OCI-LY7 (cell line): ENCODE measurements at regions not wholly inside any gene's neighbourhood (a gene's known extent, or its start where the extent isn't known, plus 50 kb on each side); places are given as distances from the start of the nearest gene placed in this dataset.

Source experiments
- EZH2phosphoT487 ChIP-seq: fragments of 200-600 bp; sonication (generic); IDR thresholded peaks from 2 replicates; pipeline ENCODE4 v1.6.1; 2018; ENCODE audit warnings: low read depth, borderline replicate concordance, mild to moderate bottlenecking, mixed run types, antibody characterized with exemption, low read length, moderate library complexity, mixed read lengths
- TF ChIP-seq, protein P1 (sequence below): fragments of 200-600 bp; sonication (generic); conservative IDR thresholded peaks from 2 replicates; pipeline ENCODE4 v1.5.1; 2014; ENCODE audit warnings: mild to moderate bottlenecking, antibody characterized with exemption, low read length, moderate library complexity, mixed read lengths

DNA sequence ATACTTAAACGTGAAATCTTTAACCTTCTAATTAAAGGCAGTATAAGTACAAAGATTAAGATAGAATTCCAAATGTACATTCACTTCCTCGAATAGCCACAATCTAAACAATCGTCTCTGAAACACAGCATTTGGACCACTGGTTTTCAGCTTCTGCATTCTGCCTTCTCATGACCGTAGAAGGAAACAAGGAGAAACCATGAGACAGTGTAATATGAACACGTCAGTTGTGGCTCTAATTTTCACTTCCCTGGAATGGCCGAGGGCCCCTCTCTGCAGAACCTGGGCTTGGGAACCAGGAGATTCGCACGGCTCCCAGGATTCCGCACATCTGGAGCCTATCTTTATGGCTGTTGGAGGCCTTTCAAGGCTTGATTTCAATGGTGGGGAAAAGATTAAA is 189.3 kb downstream of the KLF6 start:
- TF ChIP-seq, protein P1, sequence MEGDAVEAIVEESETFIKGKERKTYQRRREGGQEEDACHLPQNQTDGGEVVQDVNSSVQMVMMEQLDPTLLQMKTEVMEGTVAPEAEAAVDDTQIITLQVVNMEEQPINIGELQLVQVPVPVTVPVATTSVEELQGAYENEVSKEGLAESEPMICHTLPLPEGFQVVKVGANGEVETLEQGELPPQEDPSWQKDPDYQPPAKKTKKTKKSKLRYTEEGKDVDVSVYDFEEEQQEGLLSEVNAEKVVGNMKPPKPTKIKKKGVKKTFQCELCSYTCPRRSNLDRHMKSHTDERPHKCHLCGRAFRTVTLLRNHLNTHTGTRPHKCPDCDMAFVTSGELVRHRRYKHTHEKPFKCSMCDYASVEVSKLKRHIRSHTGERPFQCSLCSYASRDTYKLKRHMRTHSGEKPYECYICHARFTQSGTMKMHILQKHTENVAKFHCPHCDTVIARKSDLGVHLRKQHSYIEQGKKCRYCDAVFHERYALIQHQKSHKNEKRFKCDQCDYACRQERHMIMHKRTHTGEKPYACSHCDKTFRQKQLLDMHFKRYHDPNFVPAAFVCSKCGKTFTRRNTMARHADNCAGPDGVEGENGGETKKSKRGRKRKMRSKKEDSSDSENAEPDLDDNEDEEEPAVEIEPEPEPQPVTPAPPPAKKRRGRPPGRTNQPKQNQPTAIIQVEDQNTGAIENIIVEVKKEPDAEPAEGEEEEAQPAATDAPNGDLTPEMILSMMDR: no peak
- no peak for TF ChIP-seq EZH2phosphoT487
